Activated CD4-positive, alpha-beta T cell treated with anti-CD3 and anti-CD28 coated beads, Interleukin-2, amount 10 ng/mL, durations not matched to agents 7 days and 5 days (primary cell): ENCODE measurements at regions not wholly inside any gene's neighbourhood (a gene's known extent, or its start where the extent isn't known, plus 50 kb on each side); places are given as distances from the start of the nearest gene placed in this dataset.

Experiments used
- CTCF ChIA-PET: fragments of 350-600 bp; sonication (Branson Sonifier 250); formaldehyde crosslinking; loops from one replicate; lab custom pipeline; 2021; ENCODE audit warnings: antibody characterized with exemption; lab: Charles Lee
- POLR2A ChIA-PET: fragments of 350-600 bp; sonication (Branson Sonifier 250); formaldehyde crosslinking; loops from one replicate; lab custom pipeline; 2021; ENCODE audit warnings: antibody characterized with exemption; lab: Charles Lee
- DNase-seq: peaks from one replicate; pipeline ENCODE4 v3.0.0-alpha.2; 2020
- H3K27ac Mint-ChIP-seq: one replicate; pipeline ENCODE4 v1.8.0; 2021; ENCODE audit warnings: mild to moderate bottlenecking, moderate library complexity, mixed read lengths
- H3K27me3 Mint-ChIP-seq: one replicate; pipeline ENCODE4 v1.8.0; 2021; ENCODE audit warnings: mixed read lengths
- H3K36me3 Mint-ChIP-seq: one replicate; pipeline ENCODE4 v1.8.0; 2021; ENCODE audit warnings: low read depth, mixed read lengths
- H3K4me1 Mint-ChIP-seq: one replicate; pipeline ENCODE4 v1.8.0; 2021; ENCODE audit warnings: mixed read lengths
- H3K4me3 Mint-ChIP-seq: one replicate; pipeline ENCODE4 v1.8.0; 2021; ENCODE audit warnings: mild to moderate bottlenecking, moderate library complexity, mixed read lengths
- H3K9me3 Mint-ChIP-seq: one replicate; pipeline ENCODE4 v1.8.0; 2021; ENCODE audit warnings: mixed read lengths

DNA sequence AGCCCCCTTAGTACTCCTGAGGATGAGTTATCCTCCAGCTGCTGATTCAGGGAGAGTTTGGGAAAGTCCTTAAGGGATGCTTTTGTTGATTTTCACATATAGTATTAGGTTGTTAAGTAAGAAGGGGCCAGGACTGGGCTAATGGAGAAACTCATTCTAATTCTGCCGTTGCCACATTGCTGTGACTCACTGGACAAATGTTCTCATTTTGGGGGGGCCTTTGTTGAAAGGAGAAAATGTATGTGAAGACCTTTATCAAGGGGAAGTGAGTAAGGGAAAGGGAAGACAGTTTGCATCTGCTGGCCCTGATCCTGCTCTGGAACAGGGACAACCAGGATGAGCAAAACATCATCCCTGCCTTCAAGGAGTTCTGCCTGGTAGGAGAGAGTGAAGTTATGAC, 123.2 kb upstream of the FGGY start:
- Mint-ChIP-seq H3K4me3 (no peak overlapping the region), H3K27ac (no peak overlapping the region), H3K9me3 (no peaks in the 10 kb centered on the region), H3K27me3 (peaks cover 6% of the 10 kb centered on the region), H3K36me3 (no peaks in the 10 kb centered on the region), H3K4me1 (no peaks in the 10 kb centered on the region)
- CTCF ChIA-PET = no interaction called here
- POLR2A ChIA-PET = no interaction called here
- no peak for DNase-seq

DNA sequence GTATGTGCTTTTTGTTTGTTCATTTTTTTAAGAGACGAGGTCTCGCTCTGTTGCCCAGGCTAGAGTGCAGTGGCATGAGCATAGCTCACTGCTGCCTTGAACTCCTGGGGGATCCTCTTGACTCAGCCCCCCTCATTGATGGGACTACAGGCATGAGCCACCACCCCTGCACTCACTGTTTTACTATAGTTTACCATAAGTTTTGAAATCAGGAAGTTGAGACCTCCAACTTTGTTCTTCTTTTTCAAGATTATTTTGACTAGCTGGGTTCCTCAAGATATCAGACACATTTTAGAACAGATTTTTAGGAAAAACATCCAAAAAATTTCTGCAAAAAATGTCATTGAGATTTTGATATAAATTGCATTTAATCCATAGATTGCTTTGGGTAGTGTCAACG, 120.4 kb upstream of the FGGY start:
- Mint-ChIP-seq H3K9me3 (no peaks in the 10 kb centered on the region), H3K4me3 (no peak overlapping the region), H3K27ac (no peak overlapping the region), H3K36me3 (no peaks in the 10 kb centered on the region), H3K27me3 (peaks cover 3% of the 10 kb centered on the region), H3K4me1 (no peaks in the 10 kb centered on the region)
- POLR2A ChIA-PET = no interaction called here
- CTCF ChIA-PET = no interaction called here
- DNase-seq = no peak

DNA sequence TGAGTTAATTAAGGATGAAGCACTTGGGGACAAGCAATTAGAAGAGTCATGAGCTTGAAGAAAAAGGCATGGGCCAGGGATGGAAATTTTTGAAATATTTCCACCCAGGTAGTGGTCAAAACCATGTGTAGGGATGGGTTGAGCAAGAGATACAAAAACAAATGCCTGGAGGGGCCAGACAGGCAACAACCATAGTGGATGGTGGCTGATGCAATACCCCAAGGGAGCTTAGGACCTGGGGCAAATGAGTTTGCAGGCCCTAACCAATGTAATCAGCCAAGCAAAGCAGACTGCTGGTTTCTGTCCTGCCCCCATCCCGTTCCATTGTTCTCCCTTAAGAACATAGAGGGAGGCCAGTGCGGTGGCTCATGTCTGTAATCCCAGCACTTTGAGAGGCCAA, 119.1 kb upstream of the FGGY start:
- no peaks in the 10 kb centered on the region for H3K9me3 Mint-ChIP-seq
- no peak overlapping the region for H3K27ac Mint-ChIP-seq
- no peaks in the 10 kb centered on the region for H3K4me1 Mint-ChIP-seq
- ChIA-PET CTCF (interaction anchor here (1.3 kb wide), 1 partner anchor 18 kb away, joined by 3 read pairs; no protein-coding TSS in a partner anchor), POLR2A (no interaction called here)
- H3K4me3 Mint-ChIP-seq = no peak overlapping the region
- no peaks in the 10 kb centered on the region for H3K36me3 Mint-ChIP-seq
- DNase-seq = no peak
- peaks cover 3% of the 10 kb centered on the region for H3K27me3 Mint-ChIP-seq

DNA sequence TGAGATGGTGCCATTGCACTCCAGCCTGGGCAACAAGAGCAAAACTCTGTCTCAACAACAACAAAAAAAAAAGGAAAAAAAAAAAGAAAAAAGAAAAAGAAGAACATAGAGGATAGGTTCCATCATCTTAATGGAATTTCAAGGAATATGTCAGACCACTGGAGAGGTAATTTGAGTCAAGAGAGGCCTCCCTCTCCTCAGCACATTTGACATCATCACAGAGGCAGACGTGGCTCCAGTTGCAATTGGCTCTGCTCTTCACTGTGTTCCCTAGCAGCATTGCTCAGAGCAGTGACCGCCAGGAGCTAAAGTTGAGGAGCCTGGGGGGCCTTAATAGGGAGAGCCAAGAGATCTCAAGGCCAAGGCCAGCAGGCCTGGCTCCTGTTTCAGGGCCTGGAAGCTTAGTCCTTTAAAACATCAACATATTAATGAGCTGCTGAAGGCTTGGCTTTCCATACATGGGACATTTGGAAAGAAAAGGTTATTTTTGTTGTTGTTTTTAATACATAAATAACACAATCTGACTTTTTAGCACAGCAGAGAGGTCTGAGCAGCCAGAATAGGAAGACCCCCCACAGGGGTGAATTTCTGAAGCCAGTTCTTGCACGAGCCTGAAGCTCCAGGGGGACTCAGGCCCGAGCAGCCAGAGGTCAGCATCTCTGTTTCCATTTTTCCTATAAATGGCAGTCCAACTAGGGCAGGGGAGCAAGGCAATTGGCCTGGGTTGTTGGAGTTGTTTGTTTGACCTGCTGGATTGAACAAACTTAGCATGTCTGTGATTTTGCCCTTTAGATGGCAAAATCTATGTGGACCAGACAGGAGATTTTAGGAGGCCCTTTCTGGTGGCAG, 118.3 kb upstream of the FGGY start:
- ChIA-PET POLR2A (no interaction called here), CTCF (interaction anchor here (0.6 to 1.2 kb wide), 4 partner anchors 9 to 1537 kb away, joined by 3 to 4 read pairs (median 4); no protein-coding TSS in a partner anchor)
- no peak overlapping the region for H3K4me3 Mint-ChIP-seq
- H3K36me3 Mint-ChIP-seq = no peaks in the 10 kb centered on the region
- DNase-seq = no peak
- no peaks in the 10 kb centered on the region for H3K9me3 Mint-ChIP-seq
- peaks cover 3% of the 10 kb centered on the region for H3K27me3 Mint-ChIP-seq
- H3K27ac Mint-ChIP-seq = no peak overlapping the region
- H3K4me1 Mint-ChIP-seq = no peaks in the 10 kb centered on the region

DNA sequence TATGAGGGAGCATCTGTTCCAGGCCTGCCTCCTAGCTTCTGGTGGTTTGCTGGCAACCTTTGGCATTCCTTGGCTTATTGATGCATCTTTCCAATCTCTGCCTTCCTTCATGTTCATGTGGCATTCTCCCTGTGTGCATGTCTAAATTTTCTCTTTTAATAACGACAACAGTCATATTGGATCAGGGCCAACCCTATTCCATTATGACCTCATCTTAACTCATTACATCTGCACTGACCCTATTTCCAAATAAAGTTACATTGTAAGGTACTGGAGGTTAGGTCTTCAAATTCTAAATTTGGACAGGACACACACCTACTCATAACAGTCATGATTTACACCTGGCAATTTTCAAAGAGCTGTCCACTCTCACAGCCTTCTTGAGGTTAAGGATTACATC, 117.2 kb upstream of the FGGY start:
- no peak overlapping the region for H3K27ac Mint-ChIP-seq
- peaks cover 3% of the 10 kb centered on the region for H3K27me3 Mint-ChIP-seq
- no peaks in the 10 kb centered on the region for H3K4me1 Mint-ChIP-seq
- no peak overlapping the region for H3K4me3 Mint-ChIP-seq
- H3K9me3 Mint-ChIP-seq = no peaks in the 10 kb centered on the region
- POLR2A ChIA-PET = no interaction called here
- no peak for DNase-seq
- CTCF ChIA-PET = interaction anchor here (1.2 kb wide), 1 partner anchor 10 kb away, joined by 4 read pairs; no protein-coding TSS in a partner anchor
- H3K36me3 Mint-ChIP-seq = no peaks in the 10 kb centered on the region

DNA sequence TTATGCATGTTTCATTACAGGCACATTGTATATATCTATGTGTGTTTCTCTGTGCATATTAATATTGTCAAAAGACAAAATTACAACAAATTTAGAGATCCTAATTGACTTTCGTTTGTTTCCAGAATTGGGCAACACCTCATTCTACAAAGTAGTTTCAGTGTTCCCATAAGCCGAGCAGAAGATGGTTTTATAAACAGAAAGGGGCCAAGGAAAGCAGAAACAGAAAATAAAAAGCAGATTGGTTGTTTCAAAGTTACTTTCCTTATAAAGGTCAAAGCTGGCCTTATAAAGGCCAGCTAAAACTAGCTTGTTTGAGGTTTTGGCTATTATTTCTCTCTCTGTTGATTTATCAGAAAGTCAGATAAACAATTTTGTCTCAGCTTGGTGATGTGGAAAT, 116.2 kb upstream of the FGGY start:
- no peak overlapping the region for H3K4me3 Mint-ChIP-seq
- POLR2A ChIA-PET = no interaction called here
- no peak overlapping the region for H3K27ac Mint-ChIP-seq
- no peaks in the 10 kb centered on the region for H3K9me3 Mint-ChIP-seq
- no peak for DNase-seq
- peaks cover under 1% of the 10 kb centered on the region for H3K27me3 Mint-ChIP-seq
- no peaks in the 10 kb centered on the region for H3K4me1 Mint-ChIP-seq
- CTCF ChIA-PET = interaction anchor here (1.1 kb wide), 1 partner anchor 13 kb away, joined by 3 read pairs; no protein-coding TSS in a partner anchor
- no peaks in the 10 kb centered on the region for H3K36me3 Mint-ChIP-seq

DNA sequence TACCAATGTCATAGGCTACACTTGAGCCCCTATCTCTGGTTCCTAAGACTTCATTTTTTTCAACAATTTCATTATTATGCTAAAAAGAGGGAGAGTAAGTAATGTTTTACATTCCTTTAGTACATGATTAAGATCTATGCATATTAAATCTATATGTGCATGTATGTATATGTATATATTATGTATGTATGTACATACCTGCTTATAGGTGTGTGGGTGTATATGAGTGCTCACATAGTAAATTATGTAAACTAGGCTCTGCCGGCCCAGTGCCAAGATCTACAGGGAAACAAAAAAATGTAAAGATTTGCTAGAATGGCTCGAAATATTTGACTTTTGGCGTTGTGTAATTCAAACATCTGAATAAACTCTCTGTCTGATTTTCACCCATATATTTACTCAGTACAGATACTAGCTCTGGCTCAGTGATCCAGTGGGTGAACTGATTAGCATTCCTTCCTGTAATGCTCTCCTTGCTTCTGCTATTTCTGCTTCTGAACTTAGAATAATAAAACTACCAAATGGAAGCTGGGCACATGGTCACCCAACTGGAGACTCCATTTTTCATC, 113.1 kb upstream of the FGGY start:
- Mint-ChIP-seq H3K27me3 (no peaks in the 10 kb centered on the region), H3K4me3 (no peak overlapping the region), H3K4me1 (no peaks in the 10 kb centered on the region), H3K36me3 (no peaks in the 10 kb centered on the region), H3K27ac (no peak overlapping the region), H3K9me3 (no peaks in the 10 kb centered on the region)
- POLR2A ChIA-PET = no interaction called here
- DNase-seq = no peak
- CTCF ChIA-PET = no interaction called here

DNA sequence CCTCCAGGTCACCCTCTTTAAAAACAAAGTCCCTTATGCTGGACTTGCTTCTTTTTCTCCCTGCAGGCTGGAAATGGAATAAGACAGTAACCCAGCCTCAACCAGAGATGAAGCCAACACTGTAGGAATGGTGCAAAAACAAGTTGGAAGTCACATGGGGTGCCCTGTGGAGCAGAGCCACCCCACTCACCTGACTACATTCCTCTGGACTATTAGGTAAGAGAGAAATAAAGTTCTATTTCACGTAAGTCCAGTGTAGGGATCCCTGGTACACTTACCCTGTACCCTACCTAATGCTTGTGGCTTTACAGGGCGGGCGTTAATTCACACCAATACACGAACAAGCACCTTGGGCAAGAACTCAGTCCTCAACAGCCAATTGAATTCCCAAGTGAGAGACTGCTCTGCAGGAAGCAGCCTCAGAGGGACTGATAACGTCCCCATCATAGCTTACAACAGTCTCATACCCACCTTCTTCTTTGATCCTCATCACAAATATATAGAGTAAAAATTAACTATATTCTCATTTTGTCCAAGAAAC, 112.5 kb upstream of the FGGY start:
- Mint-ChIP-seq H3K27ac (no peak overlapping the region), H3K4me1 (no peaks in the 10 kb centered on the region), H3K27me3 (peaks cover under 1% of the 10 kb centered on the region), H3K9me3 (peaks cover under 1% of the 10 kb centered on the region), H3K36me3 (no peaks in the 10 kb centered on the region), H3K4me3 (no peak overlapping the region)
- CTCF ChIA-PET = no interaction called here
- POLR2A ChIA-PET = no interaction called here
- no peak for DNase-seq

DNA sequence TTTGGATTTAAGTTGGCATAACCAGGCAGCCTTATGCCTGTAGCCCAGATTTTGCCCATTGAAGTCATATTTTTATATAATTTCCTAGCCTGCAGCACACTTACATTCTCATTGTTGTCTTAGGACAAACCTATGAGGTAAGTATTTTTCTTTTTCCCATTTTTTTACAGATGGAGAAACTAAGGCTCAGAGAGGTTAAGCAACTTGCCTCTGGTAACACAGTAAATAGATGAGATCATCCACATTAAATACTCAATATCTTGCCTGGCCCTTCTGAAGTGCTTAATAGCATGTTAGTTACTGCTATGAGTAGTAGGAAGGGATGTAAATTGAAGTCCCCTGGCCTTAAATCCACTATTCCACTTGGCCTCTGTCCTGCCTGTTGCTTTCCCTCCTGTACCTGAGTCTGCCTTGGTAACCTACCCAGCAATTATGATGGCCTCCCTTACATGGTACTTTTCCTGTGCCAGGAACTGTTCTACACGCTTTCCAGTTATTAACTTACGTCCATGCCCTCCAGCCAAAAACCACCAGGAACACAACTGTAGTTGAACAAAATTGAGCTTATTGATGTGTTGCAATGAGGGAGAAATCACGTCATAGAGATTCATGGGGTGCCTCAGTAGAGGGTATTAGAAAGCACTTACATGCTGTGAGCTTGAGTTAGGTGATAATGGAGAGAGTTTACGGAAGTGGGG, 111.6 kb upstream of the FGGY start:
- Mint-ChIP-seq H3K4me3 (no peak overlapping the region), H3K36me3 (no peaks in the 10 kb centered on the region), H3K9me3 (peaks cover 6% of the 10 kb centered on the region), H3K4me1 (no peaks in the 10 kb centered on the region), H3K27me3 (peaks cover 6% of the 10 kb centered on the region), H3K27ac (no peak overlapping the region)
- CTCF ChIA-PET = interaction anchor here (0.7 kb wide), 1 partner anchor 145 kb away, joined by 8 read pairs; no protein-coding TSS in a partner anchor
- POLR2A ChIA-PET = no interaction called here
- DNase-seq = no peak

DNA sequence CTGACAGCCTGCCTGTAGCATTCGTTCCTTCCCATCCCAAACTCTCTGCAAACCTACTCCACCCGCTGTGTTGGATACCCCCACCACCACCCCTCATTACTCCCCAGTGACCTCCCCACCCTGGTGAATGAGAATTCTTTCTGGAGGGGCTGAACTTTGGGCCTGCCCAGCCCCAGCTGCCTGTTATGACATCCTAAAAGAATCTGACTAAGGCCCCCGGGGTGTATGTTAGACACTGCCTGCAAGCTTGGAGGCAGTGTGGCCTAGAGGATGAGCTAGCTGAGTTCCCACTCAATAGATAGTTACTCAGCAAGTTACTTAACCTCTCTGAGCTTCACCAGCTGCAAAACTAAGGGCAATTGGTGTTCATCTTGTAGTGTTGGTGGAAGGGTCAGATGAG, 110.2 kb upstream of the FGGY start:
- no peaks in the 10 kb centered on the region for H3K36me3 Mint-ChIP-seq
- no peak overlapping the region for H3K27ac Mint-ChIP-seq
- H3K9me3 Mint-ChIP-seq = peaks cover 6% of the 10 kb centered on the region
- DNase-seq = no peak
- ChIA-PET POLR2A (no interaction called here), CTCF (interaction anchor here (0.6 to 1.0 kb wide), 2 partner anchors 99 to 100 kb away, joined by 3 to 4 read pairs; no protein-coding TSS in a partner anchor)
- no peak overlapping the region for H3K4me3 Mint-ChIP-seq
- peaks cover 6% of the 10 kb centered on the region for H3K27me3 Mint-ChIP-seq
- H3K4me1 Mint-ChIP-seq = no peaks in the 10 kb centered on the region

DNA sequence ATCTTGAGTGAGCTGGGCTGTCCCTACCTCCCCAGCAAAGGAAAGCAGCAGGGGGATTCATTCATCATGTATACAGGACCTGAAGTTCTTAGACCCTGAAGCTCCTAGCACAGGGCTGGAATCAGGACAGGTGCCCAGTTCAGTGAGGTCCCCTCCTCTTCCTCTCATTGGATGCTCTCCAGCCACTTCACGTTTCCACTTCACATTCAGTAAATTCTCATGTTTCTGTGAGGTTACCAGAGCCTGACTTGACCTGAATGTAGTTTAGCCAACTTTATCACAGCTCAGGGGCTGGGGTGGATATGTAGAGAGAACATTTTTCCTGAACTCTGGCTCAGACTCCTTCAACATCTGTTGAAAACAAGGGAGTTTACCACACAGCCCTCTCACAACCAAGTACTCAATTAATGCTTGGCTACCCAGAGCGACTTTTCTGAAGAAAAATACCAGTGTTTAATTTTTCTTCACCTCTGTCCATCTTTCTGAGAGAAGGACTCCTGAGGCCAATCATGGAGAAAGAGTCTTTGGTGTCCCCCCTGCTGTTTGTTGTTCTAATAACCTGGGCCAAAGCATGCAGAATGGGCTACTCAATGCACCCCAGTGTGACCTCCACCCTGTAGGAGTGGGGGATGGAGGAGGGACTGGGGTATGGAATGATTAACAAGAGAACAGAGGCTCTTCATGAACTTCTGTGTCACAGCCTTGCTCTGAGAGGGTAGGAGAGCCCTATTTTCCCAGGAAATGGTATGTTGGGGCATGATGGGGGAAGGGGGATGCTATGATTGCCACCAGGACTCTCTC, 108.3 kb upstream of the FGGY start:
- DNase-seq = no peak
- Mint-ChIP-seq H3K27me3 (peaks cover 6% of the 10 kb centered on the region), H3K4me1 (no peaks in the 10 kb centered on the region), H3K27ac (no peak overlapping the region), H3K36me3 (no peaks in the 10 kb centered on the region), H3K9me3 (peaks cover 6% of the 10 kb centered on the region), H3K4me3 (no peak overlapping the region)
- ChIA-PET CTCF (no interaction called here), POLR2A (no interaction called here)

DNA sequence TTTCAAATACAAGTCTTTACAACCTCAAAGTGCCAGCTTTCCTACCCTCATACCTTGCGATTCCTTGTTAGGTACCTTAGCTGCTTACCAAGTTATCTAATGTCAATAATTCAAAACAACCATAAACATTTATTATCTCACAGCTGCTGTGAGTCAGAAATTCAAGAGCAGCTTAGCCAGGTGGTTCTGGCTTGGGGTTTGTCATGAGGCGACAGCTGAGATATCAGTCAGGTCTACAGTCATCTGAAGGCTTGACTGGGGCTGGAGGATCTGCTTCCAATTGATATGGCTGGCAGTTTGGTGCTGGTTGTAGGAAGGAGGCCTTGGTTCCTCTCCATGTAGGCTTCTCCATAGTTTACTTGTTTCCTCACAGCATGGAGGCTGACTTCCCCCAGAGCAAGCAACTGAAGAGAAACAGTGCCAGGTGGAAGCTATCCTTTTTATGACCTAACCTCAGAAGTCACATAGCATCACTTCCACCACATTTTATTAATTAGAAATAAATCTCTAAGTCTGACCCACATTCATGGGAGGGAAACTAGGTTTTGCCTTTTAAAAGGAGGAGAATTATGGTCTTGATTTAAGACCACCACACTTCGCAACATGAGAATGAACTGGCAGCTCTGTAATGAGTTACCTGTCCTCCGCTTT, 103.3 kb upstream of the FGGY start:
- H3K9me3 Mint-ChIP-seq = peaks cover 6% of the 10 kb centered on the region
- CTCF ChIA-PET = interaction anchor here (1.2 kb wide), 1 partner anchor 12 kb away, joined by 3 read pairs; no protein-coding TSS in a partner anchor
- no peak for DNase-seq
- H3K4me1 Mint-ChIP-seq = no peaks in the 10 kb centered on the region
- POLR2A ChIA-PET = no interaction called here
- no peak overlapping the region for H3K4me3 Mint-ChIP-seq
- no peaks in the 10 kb centered on the region for H3K36me3 Mint-ChIP-seq
- H3K27me3 Mint-ChIP-seq = peaks cover 6% of the 10 kb centered on the region
- no peak overlapping the region for H3K27ac Mint-ChIP-seq
